GM18505 (cell line): ENCODE measurements at regions not wholly inside any gene's neighbourhood (a gene's known extent, or its start where the extent isn't known, plus 50 kb on each side); places are given as distances from the start of the nearest gene placed in this dataset.

ENCODE experiments used
- ATAC-seq: cut with Tn5 transposase; IDR thresholded peaks from one replicate; pipeline ENCODE4 v1.9.1; 2021; ENCODE audit not compliant: unreplicated experiment
- POLR2A ChIP-seq: IDR thresholded peaks from 4 replicates; pipeline ENCODE4 v1.6.1; 2011; ENCODE audit warnings: borderline replicate concordance; ENCODE audit not compliant: insufficient read depth, insufficient read length; ENCODE audit errors: extremely low read depth

DNA sequence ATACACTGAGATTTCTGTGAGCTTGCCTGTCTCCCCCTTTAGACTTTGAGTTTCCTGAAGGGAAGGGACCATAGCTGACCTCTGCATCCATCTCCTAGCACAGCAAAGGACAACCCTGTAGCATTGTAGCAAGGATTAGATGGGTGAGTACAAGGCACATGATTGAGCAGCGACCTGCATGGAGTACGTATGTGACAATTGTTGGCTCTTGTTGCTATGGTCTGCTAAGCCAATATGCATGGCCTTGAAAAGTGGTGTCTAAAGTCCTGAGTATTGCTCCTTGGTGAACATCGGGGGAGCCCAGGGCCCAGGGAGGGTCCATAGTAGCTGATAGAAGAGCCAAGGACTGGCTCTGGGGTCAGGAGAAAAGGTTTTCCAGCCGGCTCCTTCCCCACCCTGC lies 365.0 kb upstream of the CHD6 start:
- no peak for ATAC-seq
- no peak for TF ChIP-seq POLR2A

DNA sequence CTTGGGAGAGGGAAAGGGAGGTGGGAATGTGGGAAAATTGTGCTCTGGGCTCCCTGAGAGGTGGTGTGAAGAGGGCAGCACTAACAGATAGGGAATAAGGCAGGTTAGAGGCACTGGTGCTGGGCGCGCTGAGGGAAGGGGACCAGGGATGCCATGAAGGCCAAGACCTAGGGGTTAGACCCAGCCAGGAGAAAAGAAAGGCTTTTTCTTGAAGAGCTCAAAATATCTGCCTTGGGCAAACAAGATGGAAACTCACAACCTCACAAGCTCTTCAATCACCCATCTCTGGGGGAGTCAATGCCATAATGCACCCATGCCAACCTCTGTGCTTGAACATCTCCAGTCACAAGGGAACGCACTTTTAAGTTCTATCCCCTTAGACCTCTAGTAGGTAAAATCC lies 363.6 kb upstream of the CHD6 start:
- ATAC-seq = no peak

DNA sequence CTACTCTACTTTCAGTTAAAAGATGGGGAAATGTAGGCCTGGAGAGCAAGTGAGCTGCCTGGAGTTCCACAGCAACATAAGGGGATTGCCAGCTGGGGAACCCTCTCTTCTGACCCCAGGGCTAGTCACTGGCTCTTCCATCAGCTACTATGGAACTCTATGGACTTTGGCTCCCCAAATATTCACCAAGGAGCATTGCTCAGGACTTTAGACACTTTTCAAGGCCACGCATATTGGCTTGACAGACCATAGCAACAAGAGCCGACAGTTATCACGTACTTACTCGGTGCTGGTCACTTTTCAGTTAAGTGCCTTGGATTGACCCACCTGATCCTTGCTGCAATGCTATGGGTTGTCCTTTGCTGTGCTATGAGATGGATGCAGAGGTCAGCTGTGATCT lies 360.7 kb upstream of the CHD6 start:
- no peak for TF ChIP-seq POLR2A
- ATAC-seq = no peak

More for the DNA sequence above, 363.6 kb upstream of the CHD6 start:
- no peak for TF ChIP-seq POLR2A

DNA sequence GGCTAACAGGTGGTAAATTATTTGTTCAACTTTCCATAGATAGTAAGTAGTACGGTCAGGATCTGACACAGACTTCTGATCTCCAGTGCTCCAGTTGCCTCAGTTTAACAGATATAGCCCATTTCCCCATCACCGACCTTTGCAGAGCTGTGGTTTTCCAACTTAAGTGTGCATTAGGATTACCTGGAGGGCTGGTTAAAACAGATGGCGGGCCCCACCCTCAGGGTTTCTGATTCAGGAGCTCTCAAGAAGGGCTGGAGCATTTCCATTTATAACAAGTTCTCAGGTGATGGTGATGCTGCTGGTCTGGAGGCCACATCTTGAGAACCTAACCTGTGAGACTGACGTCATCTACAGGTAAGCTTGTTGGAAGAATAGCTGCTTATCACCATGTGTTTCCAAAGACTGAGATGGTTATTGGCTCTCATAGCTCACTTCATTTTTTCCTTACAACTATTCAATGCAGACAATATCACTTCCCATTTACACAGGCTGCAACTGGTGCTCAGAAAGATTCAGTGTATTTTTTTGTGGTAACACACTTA lies 360.1 kb upstream of the CHD6 start:
- no peak for TF ChIP-seq POLR2A
- no peak for ATAC-seq

DNA sequence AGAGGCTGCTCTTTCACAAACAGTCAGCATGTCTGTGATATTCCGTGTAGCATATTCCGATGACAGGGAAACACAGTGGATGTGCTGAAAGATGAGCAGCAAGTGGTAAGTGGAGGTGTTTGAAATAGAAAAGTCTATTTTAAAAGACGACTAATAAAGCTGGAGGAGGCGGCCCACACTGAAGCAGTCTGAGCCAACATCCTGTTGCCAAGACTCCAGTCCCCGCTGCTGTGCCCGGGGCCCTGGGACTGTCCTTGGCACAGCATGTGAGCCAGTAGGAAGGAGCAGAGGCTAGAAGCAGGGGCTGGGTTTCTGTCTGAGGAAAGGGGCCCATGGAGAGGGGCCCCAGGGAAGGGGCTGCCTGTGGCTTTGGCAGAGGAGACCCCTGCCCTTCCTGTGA lies 351.5 kb upstream of the CHD6 start:
- TF ChIP-seq POLR2A = no peak
- ATAC-seq = no peak

DNA sequence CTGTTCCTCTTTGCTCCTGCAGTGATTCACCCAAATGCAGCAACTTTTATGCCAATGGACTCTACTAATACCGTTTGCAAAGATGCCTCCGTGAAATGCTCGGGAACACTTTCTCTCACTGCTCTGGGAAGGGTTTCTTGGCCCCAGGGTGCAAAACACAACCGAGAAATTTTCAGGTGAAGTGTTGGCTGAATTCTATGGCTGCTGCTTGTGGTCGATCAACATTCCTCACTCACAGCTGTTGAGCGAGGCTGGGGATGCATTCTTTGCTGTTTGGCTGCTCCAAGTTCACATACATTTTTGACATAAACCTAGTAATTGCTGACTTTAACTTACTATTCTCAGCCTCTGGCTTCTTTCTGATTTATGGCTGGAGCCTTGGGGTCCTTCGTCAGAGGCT lies 342.0 kb upstream of the CHD6 start:
- TF ChIP-seq POLR2A = no peak
- ATAC-seq = no peak

DNA sequence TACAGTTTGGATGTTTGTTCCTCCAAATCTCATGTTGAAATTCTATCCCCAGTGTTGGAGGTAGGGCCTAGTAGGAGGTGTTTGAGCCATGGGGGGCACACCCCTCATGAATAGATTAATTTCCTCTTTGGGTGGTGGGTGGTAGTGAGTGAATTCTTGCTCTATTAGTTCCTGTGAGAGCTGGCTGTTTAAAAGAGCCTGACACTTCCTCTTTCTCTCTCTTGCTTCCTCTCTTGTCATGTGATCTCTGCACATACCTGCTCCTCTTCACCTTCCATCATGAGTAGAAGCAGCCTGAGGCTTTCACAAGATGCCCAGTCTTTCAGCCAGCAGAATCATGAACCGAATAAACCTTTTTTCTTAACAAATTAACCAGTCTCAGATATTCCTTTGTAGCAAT lies 340.2 kb upstream of the CHD6 start:
- no peak for ATAC-seq

DNA sequence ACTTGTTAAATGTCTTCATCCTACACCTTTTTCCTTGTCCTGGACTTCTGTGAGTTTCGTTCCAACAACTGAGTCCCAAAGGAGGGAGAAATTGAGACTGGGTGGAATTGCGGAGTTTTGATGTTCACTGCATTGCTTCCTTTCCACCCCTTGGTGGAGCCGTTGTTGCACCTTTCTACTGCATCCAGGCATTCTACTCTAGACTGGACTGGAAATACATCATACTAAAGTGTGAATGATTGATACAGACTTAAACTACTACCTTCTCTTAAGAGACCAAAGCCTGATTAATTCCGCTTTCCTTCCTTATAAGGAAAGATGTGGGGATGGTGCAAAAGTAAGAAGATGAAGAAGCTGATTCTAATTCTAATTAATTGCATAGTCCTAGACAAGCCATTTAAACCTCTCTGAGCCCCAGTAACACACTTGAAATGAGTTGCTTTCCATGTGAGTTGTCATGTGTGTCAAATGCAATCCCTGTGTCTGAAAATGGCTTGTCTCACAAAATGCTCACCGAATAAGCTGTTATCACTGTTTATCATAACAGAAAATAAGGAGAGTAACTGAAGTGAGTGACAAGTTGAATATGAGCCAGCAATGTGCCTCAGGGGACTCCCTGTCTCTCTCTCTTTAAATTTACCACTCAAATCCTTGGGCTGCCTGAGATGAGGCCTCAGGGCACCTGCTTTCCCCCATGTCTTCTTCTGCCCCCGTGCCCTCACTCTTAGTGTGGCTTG lies 338.3 kb upstream of the CHD6 start:
- TF ChIP-seq POLR2A = no peak
- ATAC-seq = no peak

More for the DNA sequence above, 340.2 kb upstream of the CHD6 start:
- TF ChIP-seq POLR2A = no peak

DNA sequence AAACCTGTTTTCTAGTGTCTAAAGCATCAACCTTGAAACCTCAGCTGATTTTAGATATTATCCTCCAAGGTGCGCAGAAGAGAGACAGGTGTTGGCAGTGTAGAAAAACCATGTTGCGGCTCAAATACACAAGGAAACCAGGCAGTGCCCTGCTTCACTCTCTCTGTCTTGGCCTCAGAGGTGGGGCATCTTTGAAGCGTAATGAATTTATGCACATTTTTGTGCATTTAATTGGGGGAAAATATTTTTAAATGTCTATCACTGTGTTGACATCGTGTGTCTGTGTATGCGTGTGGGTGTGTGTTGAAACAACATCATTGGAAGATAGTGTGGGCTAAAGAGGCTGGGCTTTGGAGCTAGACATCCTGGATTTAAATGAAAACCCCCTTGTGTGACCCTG lies 334.0 kb upstream of the CHD6 start:
- no peak for ATAC-seq
- TF ChIP-seq POLR2A = no peak

DNA sequence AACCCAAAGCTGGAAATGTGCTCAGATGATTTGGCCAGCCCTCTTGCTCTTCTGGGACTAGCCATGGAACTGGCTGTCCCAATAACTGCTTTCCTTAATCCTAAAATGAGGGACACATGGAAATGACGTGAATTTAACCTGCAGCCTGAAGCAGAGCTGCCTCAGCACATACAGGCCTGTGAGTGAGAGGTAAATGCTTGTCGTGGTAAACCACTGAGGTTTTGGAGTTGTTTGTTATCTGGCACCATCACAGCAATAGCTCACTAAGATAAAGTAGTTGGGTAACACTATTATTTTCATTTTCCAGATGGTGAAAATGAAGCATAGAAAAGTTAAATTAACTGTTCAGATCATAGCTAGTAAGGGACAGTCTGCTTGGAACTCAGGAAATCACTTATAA lies 333.4 kb upstream of the CHD6 start:
- no peak for TF ChIP-seq POLR2A
- ATAC-seq = no peak

DNA sequence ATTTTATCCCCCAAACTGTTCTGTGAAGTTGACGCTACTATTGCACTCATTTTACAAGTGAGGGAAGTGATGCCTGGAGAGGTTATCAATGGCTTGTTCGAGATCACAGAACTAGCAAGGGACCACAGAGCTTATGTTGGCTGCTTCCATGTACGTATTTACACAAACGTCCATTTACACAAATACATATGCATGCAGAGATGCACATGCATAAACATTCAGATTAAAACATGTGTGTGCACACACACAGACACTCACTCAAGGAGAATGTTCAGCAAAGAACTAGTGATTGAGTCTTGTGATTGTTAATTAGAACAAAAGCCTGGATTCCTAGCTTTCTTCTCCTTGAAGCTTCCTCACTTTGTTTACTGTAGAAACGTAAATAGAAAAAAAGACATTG lies 321.5 kb upstream of the CHD6 start:
- no peak for ATAC-seq
- no peak for TF ChIP-seq POLR2A

DNA sequence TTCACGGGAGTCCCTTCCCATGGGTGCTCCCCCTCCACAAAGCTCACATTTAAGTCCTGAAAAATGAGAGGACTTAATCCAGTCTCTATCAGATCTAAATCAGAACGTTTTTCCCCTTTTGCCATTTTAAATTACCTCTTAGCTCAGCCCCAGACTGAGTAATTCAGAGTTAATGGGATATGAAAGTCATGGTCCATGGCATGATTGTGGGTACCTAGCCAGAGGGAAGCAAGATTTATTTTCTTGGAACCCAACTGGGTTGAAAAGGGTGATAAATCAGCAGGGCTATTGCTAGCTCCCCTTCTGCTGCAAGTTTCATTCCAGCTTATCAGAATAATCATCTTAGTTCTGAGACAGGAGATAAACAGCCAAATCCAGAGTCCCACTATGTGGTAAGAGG lies 320.2 kb upstream of the CHD6 start:
- ATAC-seq = no peak
- no peak for TF ChIP-seq POLR2A

DNA sequence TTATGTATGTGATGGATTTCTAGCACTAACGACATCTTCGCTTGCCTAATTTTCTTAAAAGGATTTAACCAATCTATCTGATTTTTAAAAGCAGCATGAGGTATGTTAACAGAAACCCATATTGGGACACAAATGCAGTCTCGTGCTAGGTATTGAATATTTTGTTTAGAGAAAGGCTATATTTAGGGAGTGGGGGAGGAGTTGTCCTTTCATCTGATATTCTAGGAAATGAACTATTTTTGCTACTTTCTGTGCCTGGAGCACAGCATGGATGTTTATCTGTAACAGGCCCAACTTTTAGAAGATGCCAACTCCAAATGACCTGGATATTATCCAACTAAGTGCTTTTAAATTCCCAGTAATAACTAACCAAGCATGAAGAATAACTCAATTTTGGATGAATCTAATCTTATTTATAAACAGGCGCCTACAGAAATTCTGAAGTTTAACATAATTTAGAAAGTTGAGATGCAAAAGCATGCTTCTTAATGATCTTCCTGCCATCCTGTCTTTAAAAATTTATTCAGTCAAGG lies 317.1 kb upstream of the CHD6 start:
- no peak for TF ChIP-seq POLR2A
- ATAC-seq = no peak

DNA sequence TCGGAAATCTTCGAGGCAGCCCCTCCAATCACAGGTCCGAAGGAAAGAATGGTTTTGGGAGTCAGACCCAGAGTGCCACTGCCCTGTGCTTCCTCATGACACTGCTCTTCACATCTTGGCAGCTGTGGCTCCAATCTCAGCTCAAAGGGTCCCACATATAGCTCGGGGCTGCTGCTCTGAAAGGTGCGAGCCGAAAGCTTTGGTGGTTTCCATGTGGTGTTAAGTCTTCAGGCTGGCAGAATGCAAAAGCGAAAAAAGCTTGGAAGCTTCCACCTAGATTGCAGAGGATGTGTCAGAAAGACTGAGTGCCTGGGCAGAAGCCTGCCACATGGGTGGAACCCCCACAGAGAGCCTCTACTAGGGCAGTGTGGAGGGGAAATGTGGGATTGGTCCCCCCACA lies 314.3 kb upstream of the CHD6 start:
- no peak for ATAC-seq
- TF ChIP-seq POLR2A = no peak

DNA sequence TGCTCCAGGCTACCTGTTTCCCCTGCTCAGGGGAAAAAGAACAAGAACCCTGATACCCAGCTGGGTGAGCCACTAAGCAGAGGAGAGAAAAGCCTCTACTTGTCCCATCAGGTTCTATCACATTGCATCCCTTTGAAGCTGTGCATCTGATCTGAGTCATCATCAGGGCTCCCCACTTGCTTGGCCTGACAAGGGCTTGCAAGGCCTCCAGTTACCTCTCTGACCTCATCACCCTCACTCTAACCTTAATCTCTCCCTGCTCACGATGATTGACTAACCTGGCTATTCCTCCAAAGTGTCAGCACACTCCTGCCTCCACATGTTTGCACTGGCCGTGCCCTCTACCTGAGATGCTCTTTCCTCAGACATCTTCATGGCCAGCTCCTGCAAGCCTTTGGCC lies 309.5 kb upstream of the CHD6 start:
- no peak for TF ChIP-seq POLR2A
- ATAC-seq = no peak

DNA sequence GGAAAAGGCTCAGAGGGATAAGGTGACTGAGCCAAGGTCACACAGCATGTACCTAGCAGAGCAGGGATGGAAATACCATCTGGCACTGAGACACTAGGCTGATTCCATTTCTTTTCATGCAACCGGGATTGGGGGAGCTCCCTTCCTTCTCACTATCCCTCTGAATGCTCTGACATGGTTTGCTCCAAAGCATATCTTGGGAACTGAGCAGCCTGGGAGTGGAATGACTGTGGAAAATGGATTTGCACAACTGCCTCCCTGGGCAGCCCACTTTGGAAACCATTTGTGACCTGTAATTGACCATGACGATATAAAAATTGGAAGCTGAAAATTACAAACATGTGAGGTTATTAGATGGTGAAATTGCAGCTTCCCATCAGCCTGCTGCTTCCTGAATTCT lies 309.0 kb upstream of the CHD6 start:
- ATAC-seq = no peak
- no peak for TF ChIP-seq POLR2A

DNA sequence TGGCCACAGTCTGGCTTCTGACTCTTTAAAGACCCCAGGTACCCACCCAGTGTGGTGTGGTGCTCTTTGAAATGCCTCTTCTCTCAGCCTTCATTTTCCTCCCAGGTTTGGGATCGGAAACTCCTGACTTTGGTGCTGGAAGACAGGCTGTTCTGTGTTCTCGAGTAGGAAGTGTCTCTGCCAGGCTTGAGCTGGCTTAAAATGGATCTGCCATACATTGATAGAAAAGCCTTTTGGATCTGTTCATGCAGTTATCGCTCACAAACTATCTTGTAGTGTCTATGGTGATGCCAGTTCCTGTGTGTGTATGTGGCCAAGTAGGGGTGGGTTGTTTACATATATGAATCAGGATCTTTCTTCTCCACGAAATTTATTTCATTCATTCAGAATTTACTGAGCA lies 307.3 kb upstream of the CHD6 start:
- ATAC-seq = no peak
- TF ChIP-seq POLR2A = no peak
